Islet precursor cell (in vitro differentiated cells): ENCODE measurements at regions not wholly inside any gene's neighbourhood (a gene's known extent, or its start where the extent isn't known, plus 50 kb on each side); places are given as distances from the start of the nearest gene placed in this dataset.
"Not testable (repeated sequence)": the region's sequence is repeated elsewhere in the genome, so short reads cannot be mapped to it uniquely, and the experiment has no call there.

Experiments used
- DNase-seq: peaks from one replicate; pipeline ENCODE4 v3.0.0-alpha.2; 2018

DNA sequence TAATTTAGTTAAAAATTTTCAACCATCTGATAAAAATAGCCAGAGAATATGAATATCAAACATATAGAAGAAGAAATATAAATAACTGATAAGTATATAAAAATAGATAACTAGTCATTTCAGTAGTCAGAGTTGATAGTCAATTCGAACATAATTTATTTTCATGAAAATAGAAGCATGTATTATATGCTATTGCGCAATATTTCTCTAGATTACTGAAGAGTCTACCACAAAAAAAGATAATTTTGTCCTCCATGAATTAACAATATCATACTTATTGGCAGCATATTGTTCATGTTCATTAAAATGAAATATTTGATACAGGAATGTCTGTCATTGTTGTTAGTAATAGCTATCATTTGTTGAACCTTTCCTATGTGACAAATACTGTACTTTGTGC, 376.2 kb upstream of the TOM1L1 start:
- DNase-seq = no peak

DNA sequence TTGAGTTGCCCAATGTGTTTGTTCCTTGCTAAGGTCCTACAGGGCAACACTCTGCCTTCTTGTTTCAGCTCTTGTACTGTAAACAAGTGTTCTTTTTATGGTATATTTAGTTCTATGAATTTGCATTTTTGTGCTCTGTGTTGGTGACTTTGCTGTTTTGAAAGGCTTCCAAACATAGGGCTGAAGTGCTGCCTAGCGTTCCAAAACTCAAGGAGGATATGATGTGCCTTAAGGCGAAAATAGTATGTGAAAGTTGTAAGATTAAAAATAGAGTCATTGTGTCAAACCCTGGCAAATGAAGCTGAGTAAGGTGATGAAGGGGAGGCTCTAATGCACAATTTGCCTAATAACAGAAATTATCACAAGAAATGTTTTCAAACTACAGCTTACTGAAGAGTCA, 372.7 kb upstream of the TOM1L1 start:
- no peak for DNase-seq

DNA sequence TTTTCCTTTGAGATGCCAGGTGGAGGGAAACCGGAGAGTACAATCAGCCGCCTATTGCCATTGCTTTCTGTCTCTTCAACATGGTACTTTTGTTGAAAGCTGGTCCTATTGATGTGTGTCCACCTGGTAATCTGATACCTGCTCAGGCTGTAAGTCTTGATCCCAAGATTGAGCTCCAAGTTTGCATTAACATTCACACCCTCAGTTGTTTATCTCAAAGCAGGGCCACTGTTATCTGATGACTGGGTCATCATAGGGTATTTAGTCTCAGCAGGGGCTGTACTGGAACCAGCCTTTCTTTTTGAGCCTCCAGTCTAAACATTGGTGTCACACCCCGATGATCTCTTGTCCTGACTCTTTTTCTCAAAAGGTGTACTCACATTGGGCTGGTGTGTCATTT, 370.3 kb upstream of the TOM1L1 start:
- DNase-seq = no peak

DNA sequence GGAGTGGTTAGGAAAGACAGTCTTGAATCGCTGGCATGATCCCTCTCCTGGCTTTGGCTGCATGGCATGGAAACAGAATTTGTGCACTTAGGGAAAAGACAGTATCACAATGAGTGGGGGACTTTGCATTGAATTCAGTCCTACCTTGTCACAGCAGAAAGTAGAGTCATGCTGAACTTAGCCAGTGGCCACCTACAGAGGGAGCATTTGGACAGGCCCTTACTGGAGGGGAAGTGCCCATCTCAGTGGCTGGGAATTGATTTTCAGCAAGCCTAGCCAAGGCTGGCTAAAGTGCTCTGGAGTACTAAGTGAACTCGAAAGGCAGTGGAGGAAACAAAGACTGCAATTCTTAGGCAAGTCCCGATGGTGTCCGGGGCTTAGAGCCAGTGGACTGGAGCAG, 364.3 kb upstream of the TOM1L1 start:
- no peak for DNase-seq

DNA sequence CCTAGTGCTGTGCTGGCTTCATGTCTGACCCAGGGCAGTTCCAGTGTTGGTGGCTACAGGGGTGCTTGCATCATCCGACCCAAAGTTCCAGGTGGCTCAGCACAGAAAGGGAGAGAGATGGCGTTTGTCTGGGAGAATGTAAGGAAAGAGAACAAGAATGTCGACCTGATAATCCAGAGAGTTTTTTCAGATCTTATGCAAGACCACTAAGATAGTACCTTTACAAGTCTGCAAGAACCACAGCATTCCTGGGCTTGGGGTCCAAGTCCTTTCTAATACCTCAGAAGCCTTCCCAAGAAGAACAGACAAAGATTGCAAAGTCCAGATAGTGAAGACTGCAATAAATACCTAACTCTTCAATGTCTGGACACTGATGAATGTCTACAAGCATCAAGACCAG, 363.0 kb upstream of the TOM1L1 start:
- no peak for DNase-seq

DNA sequence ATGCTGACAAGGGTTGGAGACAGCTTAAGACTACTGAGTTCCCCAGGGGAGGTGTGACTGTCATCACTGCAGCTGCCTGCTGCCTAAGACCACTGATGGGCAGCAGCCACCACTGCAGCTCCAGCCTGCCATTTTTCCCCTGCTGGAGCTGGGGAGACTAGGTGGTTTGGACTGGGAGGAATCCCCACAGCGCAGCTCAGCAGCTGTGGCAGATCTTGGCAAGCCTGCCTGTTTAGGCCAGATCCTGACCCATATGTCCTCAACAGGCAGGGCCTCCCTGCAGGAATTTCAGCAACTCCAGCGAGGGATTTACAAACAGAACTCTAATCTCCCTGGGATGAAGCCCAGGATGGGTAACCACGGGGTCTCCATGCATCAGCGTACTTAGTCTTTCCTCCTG, 356.4 kb upstream of the TOM1L1 start:
- peak; percentile 71 for DNase-seq

DNA sequence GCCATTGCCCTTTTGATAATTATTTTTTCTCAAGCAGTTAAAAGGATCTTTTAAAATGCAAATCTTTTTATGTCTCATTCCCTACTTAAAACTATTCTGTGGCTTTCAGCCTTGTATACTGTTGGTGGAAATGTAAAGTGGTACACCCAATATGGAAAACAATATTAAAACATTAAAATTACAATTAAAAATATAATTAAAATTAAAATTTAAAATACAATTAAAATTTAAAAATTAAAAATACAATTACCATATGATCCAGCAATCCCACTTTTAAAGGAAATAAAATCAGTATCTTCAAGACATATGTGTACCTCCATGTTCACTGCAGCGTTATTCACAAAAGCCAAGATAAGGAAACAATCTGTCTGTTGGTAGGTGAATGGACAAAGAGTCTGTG, 340.8 kb upstream of the TOM1L1 start:
- DNase-seq = no peak

DNA sequence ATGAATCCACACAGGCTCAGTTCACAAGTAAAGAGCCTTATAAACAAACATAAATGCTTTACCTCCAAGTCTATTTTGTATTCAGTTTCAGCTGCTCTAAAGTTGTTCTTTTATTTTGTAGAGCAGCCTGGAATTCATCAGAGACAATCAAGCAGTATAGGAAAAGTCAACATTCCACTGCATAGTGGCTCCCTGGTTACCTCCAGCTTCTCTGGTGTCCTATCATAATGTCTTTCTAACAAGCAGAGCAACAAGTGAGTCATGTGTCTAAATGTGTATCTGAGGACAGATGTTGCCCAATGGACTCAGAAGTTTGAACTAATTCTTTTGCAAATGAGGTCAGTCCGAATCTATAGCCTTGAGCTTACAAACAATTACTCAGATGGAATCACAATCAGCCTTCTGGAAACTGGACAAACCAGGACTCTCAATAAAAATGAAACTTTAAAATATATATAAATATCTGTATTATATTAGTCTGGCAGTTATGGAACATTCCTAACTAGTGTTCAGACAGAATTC, 292.0 kb upstream of the TOM1L1 start:
- DNase-seq = no peak

DNA sequence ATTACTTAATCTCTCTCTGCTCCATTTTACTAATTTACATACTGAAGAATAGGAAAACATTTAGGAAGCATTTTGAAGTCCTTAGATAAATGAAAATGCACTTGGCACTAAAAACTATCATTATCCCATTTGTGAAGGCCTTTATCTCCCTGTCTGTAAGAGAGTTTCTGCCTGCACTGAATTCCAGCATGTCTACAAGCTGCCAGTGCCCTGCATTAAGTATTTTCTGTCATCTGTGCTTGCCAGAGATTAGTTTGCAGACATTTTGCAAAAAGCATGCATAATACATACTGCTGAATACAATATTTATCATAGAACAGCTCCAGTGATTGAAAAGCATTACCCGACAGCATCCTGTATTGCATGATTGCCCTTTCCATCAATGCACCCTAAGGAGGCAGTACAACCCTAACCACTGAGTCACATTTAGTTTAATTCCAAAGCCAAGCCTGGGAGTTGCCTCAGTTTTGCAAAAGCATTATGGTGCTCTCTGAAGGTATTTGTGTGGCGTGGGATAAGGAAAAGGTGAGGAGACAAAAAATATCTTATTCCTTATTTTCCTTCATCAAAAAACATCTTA, 280.2 kb upstream of the TOM1L1 start:
- DNase-seq = no peak

DNA sequence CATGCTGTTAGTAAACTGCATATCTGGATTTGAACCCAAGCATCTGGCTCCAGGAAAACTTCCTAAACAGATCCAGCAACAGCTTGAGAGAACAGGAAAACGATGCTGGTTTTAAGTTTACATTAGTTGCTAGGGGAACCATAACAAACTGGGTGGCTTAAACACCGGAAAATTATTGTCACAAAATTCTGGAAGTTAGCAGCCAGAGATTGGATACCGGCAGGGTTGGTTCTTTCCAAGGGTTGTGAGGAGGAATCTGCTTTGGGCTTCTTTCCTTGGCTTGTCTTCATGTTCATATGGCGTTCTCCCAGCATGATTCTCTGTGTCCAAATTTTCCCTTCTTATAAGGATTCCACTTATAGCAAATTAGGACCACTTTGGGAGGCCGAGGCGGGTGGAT, 276.9 kb upstream of the TOM1L1 start:
- DNase-seq = no peak

DNA sequence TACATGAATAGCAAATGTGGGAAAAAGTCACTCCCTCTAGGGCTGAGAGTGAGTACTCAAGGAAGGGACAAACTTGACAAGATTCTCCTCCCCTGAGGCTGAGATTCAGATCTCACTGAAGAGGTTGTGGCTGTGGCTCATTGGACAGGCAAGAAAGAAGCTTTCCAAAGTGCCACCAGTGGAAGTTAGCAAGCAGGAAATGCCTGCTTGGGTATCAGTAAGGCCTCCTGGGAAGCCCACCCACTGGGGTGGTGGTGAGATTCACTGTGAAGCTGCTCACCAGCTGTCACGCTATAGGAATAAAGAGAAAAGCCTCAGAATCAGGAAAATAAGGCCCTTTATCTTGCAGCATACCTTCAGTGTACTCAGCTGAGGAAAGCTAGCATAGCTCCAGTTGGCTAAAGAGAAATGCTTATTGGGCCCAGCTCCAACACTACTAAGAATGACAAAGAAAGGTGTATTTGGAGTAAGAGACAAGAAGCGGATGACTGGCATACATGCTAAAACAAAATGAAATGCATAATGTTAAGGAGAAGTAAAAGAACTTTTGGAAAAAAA, 274.4 kb upstream of the TOM1L1 start:
- DNase-seq = no peak

DNA sequence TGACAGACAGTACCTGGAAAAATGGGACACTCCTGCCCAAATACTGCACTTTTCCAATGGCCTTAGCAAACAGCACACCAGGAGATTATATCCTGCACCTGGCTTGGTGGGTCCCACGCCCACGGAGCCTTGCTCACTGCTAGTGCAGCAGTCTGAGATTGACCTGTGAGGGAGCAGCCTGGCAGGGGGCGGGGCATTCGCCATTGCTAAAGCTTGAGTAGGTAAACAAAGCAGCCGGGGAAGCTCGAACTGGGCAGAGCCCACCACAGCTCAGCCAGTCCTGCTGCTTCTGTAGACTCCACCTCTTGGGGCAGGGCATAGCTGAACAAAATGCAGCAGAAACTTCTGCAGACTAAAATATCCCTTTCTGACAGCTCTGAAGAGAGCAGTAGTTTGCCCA, 261.2 kb upstream of the TOM1L1 start:
- DNase-seq = not testable (repeated sequence)

DNA sequence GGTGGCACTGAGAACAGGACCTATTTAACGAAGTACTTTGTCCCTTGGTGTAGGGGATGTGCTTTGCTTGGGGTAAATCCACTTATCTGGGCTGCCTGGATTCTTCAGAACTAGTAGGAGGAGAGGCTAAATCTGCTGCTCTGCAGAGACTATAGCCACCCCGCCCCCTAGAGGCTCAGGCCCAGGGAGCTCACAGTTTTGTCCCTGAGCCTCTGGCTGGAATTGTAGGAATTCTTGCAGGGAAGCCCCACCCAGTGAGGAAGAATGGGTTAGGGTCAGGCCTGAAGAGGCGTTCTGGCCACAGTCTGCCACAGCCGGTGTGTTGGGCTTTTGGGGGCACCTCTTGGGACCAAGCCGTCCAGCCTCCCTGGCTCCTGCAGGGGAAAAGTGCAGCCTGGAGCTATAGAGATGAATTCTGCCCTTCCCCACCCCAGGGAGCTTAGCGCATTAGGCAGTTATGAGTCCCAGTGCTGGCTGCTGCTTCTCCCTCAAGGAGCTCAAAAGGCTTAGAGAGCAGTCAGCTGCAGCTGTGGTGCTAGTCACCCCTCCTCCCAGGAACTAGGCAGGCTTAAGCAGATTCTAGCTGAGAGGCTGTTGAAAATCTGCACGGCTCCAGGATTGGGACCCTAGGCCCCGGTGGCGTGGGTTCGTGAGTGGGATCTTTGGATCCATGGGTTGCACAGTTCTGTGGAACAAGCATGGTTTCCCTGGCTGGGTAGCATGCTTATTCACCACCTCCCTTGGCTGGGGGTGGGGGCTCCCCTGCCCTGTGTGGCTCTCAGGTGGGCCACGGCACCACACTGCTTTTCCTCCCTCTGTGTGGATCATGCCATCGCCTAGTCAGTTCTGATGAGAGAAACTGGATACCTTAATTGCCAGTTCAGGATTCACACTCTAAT, 237.4 kb upstream of the TOM1L1 start:
- peak; percentile 84 for DNase-seq

DNA sequence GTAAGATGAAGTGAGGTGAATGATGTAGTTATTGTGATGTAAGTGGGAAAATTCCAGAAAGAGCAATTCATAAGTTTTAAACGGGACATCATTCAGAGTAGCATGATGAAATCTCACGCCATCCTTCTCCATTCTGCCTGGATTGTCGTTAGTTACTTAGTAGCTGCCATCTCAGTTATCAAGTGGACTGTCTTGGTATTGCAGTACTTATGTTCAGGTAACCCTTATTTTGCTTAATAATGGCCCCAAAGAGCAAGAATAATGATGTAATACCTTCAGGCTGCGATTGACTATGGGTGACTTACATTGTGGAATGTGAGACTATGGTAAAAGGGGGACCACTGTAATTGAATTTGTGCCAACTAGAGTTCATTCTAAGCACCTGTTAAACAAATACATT, 234.1 kb upstream of the TOM1L1 start:
- DNase-seq = no peak

DNA sequence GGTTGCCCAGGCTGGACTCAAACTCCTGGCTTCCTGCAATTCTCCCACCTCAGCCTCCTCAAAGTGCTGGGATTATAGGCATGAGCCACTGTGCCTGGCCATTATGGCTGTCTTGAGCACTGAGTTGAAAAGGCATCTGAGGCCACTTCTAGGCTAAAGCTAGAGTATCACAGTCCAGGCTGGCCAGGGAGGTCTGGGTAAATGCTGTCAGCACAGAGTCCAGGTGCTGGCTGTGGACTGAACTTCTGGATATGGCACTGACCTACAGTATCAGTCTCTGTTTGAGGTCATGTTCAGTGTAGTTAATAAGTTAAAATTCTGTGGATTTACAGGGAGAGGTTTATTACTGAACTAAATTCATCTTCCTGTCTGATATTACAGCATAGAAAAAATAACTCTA, 222.5 kb upstream of the TOM1L1 start:
- no peak for DNase-seq

DNA sequence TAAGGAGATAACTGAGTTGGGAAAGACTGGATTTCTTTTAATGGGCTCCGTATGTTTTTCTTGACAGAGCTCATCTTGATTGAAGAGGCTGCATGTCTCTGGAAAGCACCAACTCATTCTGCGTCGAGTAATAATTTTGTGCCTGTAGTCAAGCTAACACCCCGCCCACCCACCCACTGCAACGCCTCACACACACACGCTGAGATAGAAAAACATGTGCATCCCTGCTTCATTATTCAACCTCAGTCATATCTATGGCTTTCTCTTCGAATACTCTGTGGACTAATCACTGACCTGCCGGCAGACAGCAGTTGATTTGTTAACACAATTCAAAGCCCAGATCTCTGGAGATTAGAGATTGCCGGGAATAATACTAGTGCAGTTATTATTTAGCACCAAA, 220.2 kb upstream of the TOM1L1 start:
- no peak for DNase-seq

DNA sequence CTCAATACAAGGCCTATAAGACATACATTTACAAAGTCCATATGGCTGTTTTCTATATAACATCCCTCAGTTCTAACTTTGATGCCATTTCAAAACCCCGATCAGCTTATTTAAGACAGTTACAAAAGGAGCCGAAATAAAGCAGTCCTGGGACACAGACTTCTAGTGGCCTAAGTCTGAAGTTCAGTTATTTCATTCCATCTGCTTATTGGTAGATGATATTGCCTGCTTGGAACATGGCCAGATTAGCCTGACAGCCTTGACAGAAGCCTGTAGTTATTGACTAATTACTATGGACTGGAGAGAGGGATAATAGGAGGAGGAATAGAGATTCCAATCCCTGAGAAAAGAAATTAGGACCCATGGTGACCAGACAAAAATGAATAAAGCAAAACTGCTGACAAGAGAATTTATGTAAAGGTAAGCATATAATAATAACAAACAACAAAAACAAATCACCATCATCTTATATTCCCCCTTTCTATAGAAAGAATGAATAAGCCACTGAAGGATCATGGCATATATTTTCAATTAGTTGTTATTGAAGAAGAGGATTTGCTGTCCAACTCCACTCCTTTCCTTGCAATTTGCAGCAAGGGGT, 206.3 kb upstream of the TOM1L1 start:
- no peak for DNase-seq

DNA sequence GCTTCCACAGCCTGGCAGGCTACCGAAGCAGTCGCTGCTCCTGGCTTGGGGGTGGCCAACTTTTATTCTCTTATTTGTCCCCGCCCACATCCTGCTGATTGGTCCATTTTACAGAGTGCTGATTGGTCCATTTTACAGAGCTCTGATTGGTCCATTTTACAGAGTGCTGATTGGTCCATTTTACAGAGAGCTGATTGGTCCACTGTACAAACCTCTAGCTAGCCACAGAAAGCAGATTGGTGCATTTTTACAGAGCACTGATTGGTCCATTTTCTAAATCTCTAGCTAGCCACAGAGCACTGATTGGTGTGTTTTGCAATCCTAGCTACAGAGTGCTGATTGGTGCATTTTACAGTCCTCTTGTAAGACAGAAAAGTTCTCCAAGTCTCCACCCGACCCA, 187.9 kb upstream of the TOM1L1 start:
- DNase-seq = not testable (repeated sequence)

DNA sequence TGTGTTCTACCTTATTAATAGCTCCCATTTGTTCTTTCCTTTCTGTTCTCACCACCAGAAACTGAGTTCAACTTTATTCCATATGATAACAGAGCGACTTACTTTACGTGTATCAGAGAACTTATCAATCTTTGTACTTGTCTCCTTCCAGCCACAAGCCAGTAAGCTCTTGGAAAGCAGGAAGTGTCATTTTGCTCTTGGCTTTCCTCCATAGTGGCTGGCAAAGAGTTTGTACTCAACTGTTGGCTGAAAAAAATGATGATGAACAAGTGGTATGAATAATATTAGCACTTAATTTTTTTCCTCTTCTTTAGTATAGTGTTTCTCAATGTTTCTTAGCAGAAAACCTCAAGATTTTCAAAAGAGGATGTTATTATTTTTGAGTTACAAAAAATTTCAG, 182.4 kb upstream of the TOM1L1 start:
- no peak for DNase-seq

DNA sequence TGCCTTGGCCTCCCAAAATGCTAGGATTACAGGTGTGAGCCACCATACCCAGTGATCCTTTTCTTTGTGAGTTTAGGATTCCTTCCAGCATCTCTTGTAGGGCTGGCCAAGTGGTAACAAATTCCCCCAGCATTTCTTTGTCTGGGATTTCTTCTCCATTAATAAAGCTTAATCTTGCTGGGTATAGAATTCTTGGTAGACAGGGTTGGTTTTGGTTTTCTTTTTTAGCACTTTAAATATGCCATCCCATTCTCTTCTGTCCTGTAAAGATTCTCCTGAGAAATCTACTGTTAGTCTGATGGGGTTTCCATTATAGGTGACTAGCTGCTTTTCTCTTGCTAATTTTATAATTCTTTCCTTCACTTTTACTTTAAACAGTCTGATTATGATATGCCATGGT, 173.0 kb upstream of the TOM1L1 start:
- no peak for DNase-seq

DNA sequence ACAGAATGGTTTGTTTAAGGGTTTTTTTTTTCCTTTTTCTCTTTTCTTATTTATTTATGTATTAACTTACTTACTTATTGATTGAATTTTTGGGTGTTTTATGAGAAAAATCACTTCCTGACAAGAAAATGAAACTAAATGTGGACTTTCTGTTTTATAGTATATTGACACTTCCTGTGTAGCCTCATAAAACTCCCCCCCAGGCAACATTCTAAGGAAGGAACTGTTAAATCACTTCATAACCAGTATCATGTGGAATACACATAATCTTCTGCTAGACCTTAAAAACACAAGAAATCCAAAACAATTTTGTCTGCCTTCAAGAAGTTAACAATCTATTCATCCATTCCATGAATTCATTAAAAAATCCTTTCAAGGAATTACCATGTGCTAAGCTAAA, 164.1 kb upstream of the TOM1L1 start:
- no peak for DNase-seq

DNA sequence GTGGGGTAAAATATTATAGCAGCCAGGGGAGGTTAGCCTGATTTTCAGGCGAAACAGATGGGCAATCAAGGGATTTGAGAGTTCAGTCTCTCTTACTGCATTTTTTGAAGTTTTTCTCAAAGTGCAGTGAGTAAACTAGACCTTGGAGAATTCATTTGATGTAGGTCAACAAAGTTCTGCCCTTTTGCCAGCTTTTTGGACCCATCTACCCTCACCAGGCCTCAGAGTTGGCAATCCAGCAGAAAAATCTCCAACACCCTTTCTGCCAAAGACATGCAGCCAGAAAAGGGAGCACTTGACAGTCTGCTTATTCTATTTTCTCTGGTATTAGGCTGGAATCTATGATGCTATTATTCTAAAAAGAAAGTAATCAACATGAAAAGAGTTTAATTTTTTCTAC, 162.2 kb upstream of the TOM1L1 start:
- DNase-seq = no peak

DNA sequence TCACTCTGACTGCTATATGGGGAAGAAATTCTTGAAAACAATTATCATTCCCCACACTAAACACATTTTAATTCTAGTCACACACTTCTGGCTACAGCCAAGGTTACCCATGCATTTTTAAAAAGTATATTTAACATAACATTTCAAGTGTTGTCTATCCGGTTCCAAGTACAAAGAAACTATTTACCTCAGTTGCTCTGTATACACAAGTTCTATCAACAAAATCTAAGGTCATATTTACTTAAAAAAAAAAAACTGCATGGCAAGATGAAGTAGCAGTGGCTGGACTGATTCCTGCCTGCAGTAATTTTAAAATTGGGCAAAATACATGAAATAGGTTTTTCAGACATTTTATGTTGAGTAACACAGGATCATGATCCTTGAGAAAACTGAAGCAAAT, 155.9 kb upstream of the TOM1L1 start:
- no peak for DNase-seq

DNA sequence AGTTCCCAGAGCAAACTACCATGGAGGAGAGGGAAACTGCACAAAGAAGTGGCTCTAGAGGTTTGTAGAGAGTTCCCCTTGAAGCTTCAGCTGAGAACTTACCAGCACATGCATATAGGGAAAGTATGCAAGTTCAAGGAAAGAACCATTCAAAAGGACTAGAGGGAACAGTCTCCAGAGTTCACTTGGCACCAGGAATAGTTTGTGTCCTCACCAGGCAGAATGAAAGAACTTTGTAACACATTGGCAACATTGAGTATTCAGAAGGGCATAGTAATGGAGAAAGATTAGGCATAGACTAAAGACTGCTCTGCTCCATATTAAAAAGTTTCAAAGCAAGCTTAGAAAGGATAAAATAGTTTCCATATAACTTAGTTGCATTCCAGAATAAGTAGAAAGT, 155.4 kb upstream of the TOM1L1 start:
- no peak for DNase-seq
